ENCODE measurements at regions not wholly inside any gene's neighbourhood (a gene's known extent, or its start where the extent isn't known, plus 50 kb on each side); places are given as distances from the start of the nearest gene placed in this dataset.

GRCh38 chr10:131013281-131013912 lies 298.1 kb downstream of the TCERG1L start:
- DNase-seq = no peak

DNA sequence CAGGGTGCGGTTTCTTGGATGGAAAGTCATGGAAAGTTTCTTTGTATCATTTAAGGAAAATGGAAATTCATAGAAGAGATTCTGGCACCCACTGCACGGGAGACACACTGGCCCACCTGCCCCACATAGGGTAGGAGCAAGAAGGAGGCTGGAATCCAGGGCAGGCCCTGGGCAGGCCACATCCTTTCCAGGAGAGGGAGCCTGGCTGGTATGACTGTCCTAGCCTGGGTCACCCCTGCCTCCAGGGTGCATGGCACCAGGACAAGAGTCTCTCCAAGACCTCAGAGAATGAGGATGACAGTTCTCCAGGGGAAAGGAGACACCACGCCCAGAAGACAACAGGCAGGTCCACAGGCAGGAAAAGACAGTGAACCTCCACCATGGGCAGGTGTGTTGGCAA lies 297.2 kb downstream of the TCERG1L start:
- DNase-seq = no peak

DNA sequence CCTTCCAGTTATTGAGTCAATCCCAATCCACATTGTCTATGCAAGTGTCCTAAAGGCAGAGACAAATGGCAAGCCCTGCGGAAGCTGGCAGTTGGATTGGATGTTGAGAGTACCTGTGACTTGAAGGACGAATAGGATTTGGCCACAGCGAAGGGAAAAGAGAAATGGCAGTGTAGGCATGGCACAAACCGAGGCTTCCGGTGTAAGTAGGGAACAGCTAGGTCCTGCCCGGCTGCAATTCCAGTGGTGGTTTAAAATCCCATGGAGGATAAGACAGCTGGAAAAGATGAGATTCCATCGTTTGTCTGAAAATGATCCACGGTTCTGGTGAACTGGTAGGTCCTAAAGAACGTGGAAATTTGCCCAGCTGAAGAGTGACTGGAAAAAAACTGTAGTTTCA lies 296.2 kb downstream of the TCERG1L start:
- DNase-seq = no peak

DNA sequence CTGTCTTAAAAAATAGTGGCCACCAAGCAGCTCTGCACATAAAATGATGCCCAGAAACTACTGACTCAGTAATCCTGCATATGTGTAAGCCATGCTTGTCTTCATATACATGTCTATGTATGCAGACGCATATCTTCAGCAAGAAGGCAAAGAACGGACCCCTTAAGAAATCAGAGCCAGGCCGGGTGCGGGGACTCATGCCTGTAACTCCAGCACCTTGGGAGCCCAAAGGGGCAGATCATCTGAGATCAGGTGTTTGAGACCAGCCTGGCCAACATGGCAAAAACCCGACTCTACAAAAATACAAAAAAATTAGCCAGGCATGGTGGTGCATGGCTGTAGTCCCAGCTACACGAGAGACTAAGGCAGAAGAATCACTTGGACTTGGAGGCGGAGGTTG lies 295.0 kb downstream of the TCERG1L start:
- no peak for DNase-seq

- no peak for DNase-seq
These were observed 293.8 kb downstream of the TCERG1L start for GRCh38 chr10:131017566-131018285.

GRCh38 chr10:131018886-131019500 lies 292.5 kb downstream of the TCERG1L start:
- DNase-seq = no peak

DNA sequence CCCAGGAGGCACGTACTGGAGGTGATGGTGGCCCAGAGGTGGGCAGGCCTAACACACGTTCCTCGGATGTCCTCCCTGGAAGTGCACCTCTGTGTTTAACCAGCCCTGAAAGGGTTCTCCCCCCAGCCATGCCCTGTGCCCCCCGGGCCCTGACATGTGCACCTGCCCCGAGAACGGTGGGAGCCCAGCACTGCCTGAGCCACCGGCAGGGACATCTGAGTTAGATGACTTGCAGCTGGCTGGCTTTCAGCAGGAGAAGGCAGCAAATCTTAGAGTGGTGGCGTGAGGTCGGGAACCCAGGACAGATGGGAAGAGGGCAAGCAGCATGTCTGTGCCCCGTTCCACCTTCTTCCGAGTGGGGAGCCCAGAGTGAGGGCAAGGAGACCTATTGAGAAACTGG lies 291.8 kb downstream of the TCERG1L start:
- no peak for DNase-seq

GRCh38 chr10:131020775-131021174 lies 290.7 kb downstream of the TCERG1L start:
- no peak for DNase-seq

GRCh38 chr10:131021246-131021895 lies 290.1 kb downstream of the TCERG1L start:
- DNase-seq = no peak

DNA sequence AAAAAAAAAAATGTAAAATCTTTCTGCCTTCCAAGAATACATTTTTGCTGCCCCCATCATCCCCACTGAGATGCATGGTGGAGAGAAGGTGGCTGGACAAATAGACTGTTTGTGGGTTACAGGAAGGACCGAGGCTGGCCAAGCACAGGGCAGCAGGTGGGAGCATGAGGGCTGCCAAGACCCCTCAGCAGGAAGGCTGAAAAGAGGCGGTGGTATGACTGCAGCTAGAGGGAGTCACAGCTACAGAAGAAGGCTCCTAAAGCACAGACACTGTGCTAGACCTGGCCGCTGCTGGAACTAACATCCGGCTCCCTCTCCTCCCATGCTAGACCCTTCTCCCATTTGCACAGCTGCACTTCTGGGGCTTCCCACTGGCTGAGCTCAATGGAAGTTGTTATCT lies 289.6 kb downstream of the TCERG1L start:
- DNase-seq = no peak

DNA sequence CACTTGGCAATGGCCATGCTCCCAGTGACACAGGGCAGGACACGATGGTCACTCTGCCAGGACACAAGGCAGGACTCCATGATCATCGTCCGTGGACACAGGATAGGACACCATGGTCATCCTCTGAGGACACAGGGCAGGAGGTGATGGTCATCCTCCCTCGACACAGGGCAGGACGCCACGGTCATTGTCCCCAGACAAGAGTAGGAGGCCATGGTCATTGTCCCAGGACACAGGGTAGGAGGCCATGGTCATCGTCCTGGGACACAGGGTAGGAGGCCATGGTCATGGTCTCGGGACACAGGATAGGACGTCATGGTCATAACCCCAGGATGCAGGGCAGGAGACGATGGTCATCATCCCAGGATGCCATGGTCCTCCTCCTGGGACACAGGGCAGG lies 289.2 kb downstream of the TCERG1L start:
- DNase-seq = no peak

- no peak for DNase-seq
These were observed 288.5 kb downstream of the TCERG1L start for GRCh38 chr10:131022981-131023380.

- no peak for DNase-seq
These were observed 287.0 kb downstream of the TCERG1L start for GRCh38 chr10:131024259-131025131.

DNA sequence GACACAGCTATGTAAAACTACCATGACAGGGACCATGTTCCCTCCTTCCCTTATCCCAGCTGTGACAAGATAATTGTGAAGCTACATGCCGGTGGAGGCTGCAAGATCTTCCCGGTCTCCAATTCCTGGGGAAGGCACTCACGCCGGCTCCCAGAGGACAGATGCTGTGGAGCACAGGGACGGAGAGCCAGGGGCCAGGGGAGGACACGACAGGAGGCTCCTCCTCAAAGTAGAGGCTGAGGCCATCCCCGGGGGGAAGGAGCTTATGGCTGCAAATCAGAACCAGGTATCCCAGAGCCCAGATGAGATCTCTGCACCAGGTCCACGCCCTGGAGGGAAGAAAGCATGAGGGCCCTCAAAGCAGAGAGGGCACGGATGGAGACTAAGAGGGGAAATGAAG lies 286.2 kb downstream of the TCERG1L start:
- DNase-seq = no peak

- DNase-seq = no peak
These were observed 284.3 kb downstream of the TCERG1L start for GRCh38 chr10:131027256-131027655.

- no peak for DNase-seq
These were observed 280.2 kb downstream of the TCERG1L start for GRCh38 chr10:131031346-131031745.

DNA sequence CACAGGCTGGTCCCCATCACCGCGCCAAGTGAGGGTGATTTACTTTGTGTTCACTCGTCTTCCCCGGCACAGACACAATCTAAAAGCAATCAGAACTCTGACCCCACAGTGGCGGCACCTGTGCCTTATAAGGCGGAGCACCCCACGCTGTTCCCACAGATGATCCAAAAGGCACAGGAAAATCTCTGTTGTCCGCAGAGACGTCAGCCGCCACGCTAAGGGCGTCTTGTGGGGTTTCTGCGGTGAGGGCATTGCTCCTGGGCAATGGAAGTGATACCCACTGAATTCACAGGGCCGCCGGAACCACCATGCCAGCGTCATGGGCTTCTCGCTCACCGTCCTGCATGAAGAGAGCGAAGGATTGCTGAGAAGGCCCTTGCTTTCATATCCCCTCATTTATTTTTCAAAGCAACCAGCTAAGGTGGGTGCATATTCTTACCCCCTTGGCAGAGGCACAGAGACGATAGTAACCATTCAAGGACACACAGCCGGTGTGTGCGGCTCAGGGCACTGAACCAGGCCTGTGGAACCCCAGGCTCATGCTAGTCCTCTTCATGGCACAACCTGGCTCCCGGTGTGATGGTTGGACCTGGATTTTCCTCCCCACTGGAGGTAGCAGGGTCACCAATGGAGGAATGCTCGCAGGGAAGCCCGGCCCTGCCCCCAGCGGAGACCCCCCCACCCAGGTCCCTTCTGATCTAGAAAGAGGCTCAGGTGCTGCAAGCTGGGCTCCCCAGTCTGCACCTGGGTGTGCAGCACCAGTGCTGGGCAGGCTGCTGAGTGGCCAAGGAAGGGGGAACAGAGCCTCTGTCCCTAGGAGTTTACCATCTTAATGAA lies 279.0 kb downstream of the TCERG1L start:
- no peak for DNase-seq

GRCh38 chr10:131033166-131034085 lies 278.1 kb downstream of the TCERG1L start:
- DNase-seq = no peak

- no peak for DNase-seq
These were observed 277.1 kb downstream of the TCERG1L start for GRCh38 chr10:131034451-131034850.

- no peak for DNase-seq
These were observed 275.7 kb downstream of the TCERG1L start for GRCh38 chr10:131035779-131036178.

DNA sequence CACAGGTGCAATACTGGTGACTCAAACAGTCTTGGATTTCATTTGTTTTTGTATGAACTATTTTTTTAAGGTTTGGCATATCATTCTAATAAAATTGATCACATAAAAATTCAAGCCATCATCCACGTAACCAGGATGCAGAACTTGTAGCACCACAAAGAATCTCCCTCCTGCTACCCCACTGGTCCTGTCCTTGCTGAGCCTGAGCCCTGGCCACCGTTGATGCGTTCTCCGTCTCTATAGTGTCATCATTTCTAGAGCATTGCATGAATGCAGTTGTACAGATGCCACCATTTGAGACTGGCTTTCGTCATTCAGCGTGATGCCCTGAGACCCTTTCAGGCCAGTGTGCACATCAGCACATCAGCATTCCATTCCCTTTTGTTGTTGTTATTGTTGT lies 273.5 kb downstream of the TCERG1L start:
- no peak for DNase-seq
